GM12874 (cell line): ENCODE measurements at regions not wholly inside any gene's neighbourhood (a gene's known extent, or its start where the extent isn't known, plus 50 kb on each side); places are given as distances from the start of the nearest gene placed in this dataset.

Experiments used
- TF ChIP-seq, protein P1 (sequence below): IDR thresholded peaks from 2 replicates; pipeline ENCODE4 v1.5.1; 2011; ENCODE audit warnings: low read depth, mild to moderate bottlenecking, control low read depth, low read length, moderate library complexity; ENCODE audit not compliant: insufficient read depth

DNA sequence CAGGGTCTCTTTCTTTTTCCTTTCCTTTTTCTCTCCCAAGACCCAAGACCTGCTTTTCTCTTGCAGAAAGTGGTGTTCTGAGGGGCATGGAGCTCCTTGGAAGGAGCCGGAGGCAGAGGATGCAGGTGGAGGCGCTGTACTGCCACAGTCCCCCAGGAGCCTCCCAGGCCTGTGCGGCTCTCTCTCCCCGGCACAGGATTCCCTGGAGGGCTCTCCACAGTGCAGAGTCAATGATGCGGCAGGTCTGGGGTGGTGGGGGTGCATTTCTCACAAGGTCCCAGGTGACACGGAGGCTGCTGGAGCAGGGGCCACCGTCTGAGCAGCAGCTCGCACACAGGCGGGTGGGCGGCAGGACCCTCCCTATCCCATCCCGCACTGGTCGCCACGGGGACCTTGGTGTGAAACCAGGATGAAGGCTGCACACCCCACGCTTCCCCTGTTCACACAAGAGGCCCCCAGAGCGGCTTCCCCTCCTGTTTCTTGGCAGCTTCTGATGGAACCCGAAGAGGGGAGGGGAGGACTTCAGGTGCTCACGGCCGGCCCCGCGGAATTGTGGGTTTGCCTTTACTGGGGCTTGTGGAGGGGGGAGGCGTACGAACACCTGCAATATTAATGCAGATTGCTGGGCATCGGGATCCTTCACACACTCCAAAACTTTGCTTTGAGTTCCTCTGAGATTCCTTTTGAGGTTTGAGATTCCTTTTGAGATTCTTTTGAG lies 186.9 kb downstream of the ENGASE start:
- TF ChIP-seq, protein P1, sequence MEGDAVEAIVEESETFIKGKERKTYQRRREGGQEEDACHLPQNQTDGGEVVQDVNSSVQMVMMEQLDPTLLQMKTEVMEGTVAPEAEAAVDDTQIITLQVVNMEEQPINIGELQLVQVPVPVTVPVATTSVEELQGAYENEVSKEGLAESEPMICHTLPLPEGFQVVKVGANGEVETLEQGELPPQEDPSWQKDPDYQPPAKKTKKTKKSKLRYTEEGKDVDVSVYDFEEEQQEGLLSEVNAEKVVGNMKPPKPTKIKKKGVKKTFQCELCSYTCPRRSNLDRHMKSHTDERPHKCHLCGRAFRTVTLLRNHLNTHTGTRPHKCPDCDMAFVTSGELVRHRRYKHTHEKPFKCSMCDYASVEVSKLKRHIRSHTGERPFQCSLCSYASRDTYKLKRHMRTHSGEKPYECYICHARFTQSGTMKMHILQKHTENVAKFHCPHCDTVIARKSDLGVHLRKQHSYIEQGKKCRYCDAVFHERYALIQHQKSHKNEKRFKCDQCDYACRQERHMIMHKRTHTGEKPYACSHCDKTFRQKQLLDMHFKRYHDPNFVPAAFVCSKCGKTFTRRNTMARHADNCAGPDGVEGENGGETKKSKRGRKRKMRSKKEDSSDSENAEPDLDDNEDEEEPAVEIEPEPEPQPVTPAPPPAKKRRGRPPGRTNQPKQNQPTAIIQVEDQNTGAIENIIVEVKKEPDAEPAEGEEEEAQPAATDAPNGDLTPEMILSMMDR: no peak

GRCh38 chr17:79258843-79259242 lies 184.2 kb downstream of the ENGASE start:
- TF ChIP-seq, protein P1: no peak

DNA sequence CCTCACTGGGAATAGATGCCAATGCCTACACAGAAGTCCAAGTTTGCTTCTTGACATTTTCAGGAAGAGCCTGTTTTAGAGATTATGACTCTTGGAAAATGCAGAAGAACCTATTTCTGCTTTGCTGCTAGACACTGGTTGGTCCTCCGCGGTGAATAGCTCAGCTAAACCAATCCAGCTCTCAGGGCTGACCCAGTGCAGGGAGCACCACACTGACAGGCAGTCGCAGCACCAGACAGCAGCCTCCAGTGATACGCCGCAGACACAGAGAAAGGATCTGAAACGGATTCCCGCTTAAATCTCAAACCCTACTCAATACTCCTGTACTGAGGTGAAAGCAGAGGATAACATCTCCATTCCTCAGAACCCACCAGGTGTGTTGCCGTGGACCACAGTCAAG lies 183.4 kb downstream of the ENGASE start:
- TF ChIP-seq, protein P1: no peak

DNA sequence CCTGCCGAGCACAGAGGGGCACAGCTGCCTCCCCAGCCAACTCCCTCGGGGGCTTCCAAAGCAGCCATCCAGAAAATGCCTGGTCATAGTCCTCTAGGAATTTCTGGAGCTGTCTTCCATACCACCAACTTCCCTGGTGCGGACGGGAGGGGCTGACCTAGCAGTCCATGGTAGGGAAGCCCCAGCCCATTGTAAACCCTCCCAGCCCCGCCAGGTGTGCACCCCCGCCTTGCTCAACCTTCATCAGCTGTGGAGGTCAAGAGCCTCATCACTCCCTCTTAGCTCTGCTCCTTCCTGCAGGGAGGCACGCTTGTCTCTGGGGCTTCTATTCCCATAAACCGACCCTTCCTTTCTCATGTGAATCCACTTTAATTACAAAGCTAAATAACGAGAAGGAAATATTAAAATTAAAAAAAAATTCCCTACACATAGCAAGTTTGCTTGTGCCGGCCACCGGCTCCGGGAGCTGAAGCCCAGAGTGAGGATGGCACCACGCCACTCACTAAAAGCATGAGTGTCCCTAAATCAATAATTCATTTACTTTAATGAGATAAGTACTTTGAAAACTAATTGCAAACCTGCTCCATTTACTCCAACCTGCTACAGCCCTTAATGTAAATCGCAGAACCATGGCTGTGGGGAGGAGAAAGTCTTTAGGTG lies 181.4 kb downstream of the ENGASE start:
- TF ChIP-seq, protein P1: no peak

DNA sequence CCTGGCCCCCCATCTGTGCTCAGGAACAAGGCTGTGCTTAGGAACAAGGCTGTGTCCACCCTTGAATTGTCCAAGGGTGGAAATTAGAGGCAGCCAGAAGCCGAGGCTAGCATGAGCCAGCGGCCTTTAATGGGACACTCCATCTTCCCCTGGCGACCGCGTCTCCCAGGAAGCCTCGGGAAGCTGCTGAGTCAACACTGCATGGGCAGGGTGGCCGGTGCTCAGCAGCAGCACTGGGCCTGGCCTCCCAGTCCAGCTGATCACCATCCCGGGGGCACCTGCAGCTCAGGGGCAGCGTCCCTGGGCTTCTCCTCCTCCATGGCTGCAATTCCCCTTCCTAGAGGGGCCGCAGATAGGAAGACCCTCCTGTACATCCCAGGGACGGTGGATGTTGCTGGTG lies 180.8 kb downstream of the ENGASE start:
- TF ChIP-seq, protein P1: no peak

DNA sequence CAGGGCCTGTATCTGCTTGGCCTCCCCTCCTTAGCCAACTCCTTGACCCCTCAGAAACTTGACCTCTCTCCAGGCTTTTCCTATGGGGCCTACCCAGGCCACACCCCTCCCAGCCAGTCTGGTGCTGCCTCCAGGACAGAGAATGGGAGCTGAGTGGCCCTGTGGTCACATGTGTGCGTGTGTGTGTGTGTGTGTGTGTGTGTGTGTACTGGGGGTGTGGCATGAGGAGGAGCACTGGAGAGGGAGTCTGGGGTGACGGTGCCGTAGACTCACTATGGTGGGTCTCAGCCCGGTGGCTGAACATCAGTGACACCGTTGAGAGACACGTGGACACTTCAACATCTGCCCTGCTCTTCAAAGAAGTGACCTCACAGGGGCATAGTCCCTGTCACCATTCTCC lies 180.4 kb downstream of the ENGASE start:
- TF ChIP-seq, protein P1: no peak

DNA sequence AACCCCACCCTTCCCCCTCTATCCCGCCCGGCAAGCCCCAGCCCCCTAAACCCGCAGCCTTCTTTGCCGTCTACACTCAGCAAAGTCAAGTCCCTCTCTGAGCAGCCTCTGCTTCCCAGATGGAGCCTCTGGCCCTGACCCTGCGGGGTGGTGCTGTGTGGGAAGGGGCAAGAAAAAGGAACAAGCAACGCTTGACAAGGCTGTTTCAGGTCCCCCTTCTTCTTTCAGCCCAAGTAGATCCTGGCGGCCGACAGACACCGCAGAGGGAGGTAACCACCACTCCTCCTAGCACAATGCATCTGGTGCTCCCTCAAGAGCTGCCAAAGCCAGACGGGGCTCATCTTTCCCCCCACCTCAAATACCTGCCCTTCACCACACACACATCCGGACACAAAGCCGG lies 178.3 kb downstream of the ENGASE start:
- TF ChIP-seq, protein P1: no peak
